Keratinocyte (primary cell): ENCODE measurements at regions not wholly inside any gene's neighbourhood (a gene's known extent, or its start where the extent isn't known, plus 50 kb on each side); places are given as distances from the start of the nearest gene placed in this dataset.

Source experiments
- DNase-seq: peaks from one replicate; pipeline ENCODE4 v3.0.0-alpha.2; 2011; ENCODE audit warnings: low read depth, missing footprints, low spot score
- FAIRE-seq: peaks from 2 replicates; lab custom pipeline; 2011; peaks lifted over from hg19 to GRCh38; lab: Jason Lieb, UNC
- H2AFZ ChIP-seq: 2 replicates; pipeline ENCODE4 v1.6.0; 2012; ENCODE audit warnings: low read length, control low read depth, inconsistent platforms; ENCODE audit not compliant: control insufficient read depth
- H3K27ac ChIP-seq: 2 replicates; pipeline ENCODE4 v1.5.1; 2011; ENCODE audit warnings: low read length; ENCODE audit not compliant: control insufficient read depth, insufficient read depth
- H3K27me3 ChIP-seq: 3 replicates; pipeline ENCODE4 v1.6.0; 2011; ENCODE audit warnings: low read length; ENCODE audit not compliant: control insufficient read depth, insufficient read depth; ENCODE audit errors: extremely low read depth
- H3K36me3 ChIP-seq, 2 experiments: 2 replicates in 1 of 2; 3 replicates in 1 of 2; pipeline ENCODE4 v1.5.1; 2011; ENCODE audit warnings: low read length in 2 of 2, mild to moderate bottlenecking in 1 of 2; ENCODE audit not compliant: control insufficient read depth in 2 of 2, insufficient read depth in 2 of 2; ENCODE audit errors: extremely low read depth in 1 of 2
- H3K4me1 ChIP-seq: 3 replicates; pipeline ENCODE4 v1.5.1; 2011; ENCODE audit warnings: low read length; ENCODE audit not compliant: control insufficient read depth, insufficient read depth; ENCODE audit errors: extremely low read depth
- H3K4me2 ChIP-seq: 3 replicates; pipeline ENCODE4 v1.6.0; 2011; ENCODE audit warnings: low read depth, low read length; ENCODE audit not compliant: control insufficient read depth, insufficient read depth; ENCODE audit errors: extremely low read depth
- H3K4me3 ChIP-seq, 3 experiments: fragments of 200-600 bp in 1 of 3; sonication (generic) in 1 of 3; 2 replicates in 2 of 3; 3 replicates in 1 of 3; pipeline ENCODE4 v1.5.1; 2011 to 2016; ENCODE audit warnings: low read length in 3 of 3, mild to moderate bottlenecking in 3 of 3, control low read depth in 2 of 3, inconsistent platforms in 1 of 3, low read depth in 1 of 3, mixed read lengths in 1 of 3, mixed run types in 1 of 3, moderate library complexity in 1 of 3; ENCODE audit not compliant: control insufficient read depth in 2 of 3, insufficient read depth in 2 of 3; ENCODE audit errors: extremely low read depth in 1 of 3
- H3K79me2 ChIP-seq: 2 replicates; pipeline ENCODE4 v1.6.0; 2012; ENCODE audit warnings: low read length; ENCODE audit not compliant: control insufficient read depth, insufficient read depth
- H3K9ac ChIP-seq: 3 replicates; pipeline ENCODE4 v1.6.0; 2011; ENCODE audit warnings: low read length; ENCODE audit not compliant: control insufficient read depth, insufficient read depth; ENCODE audit errors: extremely low read depth
- H3K9me1 ChIP-seq: 3 replicates; pipeline ENCODE4 v1.6.0; 2011; ENCODE audit warnings: low read length; ENCODE audit not compliant: control insufficient read depth, insufficient read depth; ENCODE audit errors: extremely low read depth
- H3K9me3 ChIP-seq: 2 replicates; pipeline ENCODE4 v1.5.1; 2012; ENCODE audit warnings: low read depth, low read length; ENCODE audit not compliant: control insufficient read depth
- H4K20me1 ChIP-seq: 3 replicates; pipeline ENCODE4 v1.6.0; 2011; ENCODE audit warnings: low read length; ENCODE audit not compliant: control insufficient read depth, insufficient read depth; ENCODE audit errors: extremely low read depth
- EZH2 ChIP-seq: IDR thresholded peaks from one replicate; pipeline ENCODE4 v1.6.1; 2012; ENCODE audit warnings: inconsistent platforms, mild to moderate bottlenecking, low read length, moderate library complexity
- dilution Hi-C: fragments of 300-500 bp; cut with MboI; formaldehyde crosslinking; loops from one replicate; pipeline ENCODE4 v1.7.0; 2020; ENCODE audit warnings: low sequenced_read_pairs; ENCODE audit not compliant: extremely low pct_ligation_motif_present
- TF ChIP-seq, protein P1 (sequence below), 3 experiments: IDR thresholded peaks in 1 of 3; conservative IDR thresholded peaks in 1 of 3; optimal IDR thresholded peaks in 1 of 3; 2 replicates in 2 of 3; 3 replicates in 1 of 3; pipeline versions ENCODE3 to v1.5.1; 2011; ENCODE audit warnings: low read length in 3 of 3, mild to moderate bottlenecking in 3 of 3, moderate library complexity in 2 of 3, control low read depth in 1 of 3, inconsistent platforms in 1 of 3; ENCODE audit not compliant: insufficient read depth in 2 of 3; ENCODE audit errors: extremely low read depth in 1 of 3

- dilution Hi-C loops: no loop called here
- Histone ChIP-seq H3K36me3 (no peaks in the 10 kb centered on the region), H3K9me1 (no peaks in the 10 kb centered on the region), H3K4me3 (no peak overlapping the region), H3K27me3 (no peaks in the 10 kb centered on the region), H3K27ac (no peak overlapping the region), H3K79me2 (no peaks in the 10 kb centered on the region), H3K9ac (no peak overlapping the region), H3K4me2 (no peak overlapping the region), H3K9me3 (no peaks in the 10 kb centered on the region), H4K20me1 (no peaks in the 10 kb centered on the region), H2AFZ (no peak overlapping the region), H3K4me1 (no peaks in the 10 kb centered on the region)
- no peak for FAIRE-seq
- TF ChIP-seq, protein P1, sequence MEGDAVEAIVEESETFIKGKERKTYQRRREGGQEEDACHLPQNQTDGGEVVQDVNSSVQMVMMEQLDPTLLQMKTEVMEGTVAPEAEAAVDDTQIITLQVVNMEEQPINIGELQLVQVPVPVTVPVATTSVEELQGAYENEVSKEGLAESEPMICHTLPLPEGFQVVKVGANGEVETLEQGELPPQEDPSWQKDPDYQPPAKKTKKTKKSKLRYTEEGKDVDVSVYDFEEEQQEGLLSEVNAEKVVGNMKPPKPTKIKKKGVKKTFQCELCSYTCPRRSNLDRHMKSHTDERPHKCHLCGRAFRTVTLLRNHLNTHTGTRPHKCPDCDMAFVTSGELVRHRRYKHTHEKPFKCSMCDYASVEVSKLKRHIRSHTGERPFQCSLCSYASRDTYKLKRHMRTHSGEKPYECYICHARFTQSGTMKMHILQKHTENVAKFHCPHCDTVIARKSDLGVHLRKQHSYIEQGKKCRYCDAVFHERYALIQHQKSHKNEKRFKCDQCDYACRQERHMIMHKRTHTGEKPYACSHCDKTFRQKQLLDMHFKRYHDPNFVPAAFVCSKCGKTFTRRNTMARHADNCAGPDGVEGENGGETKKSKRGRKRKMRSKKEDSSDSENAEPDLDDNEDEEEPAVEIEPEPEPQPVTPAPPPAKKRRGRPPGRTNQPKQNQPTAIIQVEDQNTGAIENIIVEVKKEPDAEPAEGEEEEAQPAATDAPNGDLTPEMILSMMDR (optimal IDR thresholded peaks at IDR 0.05 in 1 of 3, IDR thresholded peaks at IDR 0.05 in 1 of 3, conservative IDR thresholded peaks at IDR 0.05 in 1 of 3; ENCODE audit: extremely low read depth in 1 of 3, insufficient read depth in 2 of 3, low read length in 3 of 3): no peak
- TF ChIP-seq EZH2: no peak
- DNase-seq: no peak
These were observed 265.3 kb upstream of the STARD13 start for GRCh38 chr13:33550885-33551284.

- Histone ChIP-seq H2AFZ (no peak overlapping the region), H3K4me1 (no peaks in the 10 kb centered on the region), H3K36me3 (no peaks in the 10 kb centered on the region), H3K79me2 (no peaks in the 10 kb centered on the region), H3K9me3 (no peaks in the 10 kb centered on the region), H4K20me1 (no peaks in the 10 kb centered on the region), H3K9ac (no peak overlapping the region), H3K9me1 (no peaks in the 10 kb centered on the region), H3K27me3 (no peaks in the 10 kb centered on the region), H3K4me2 (no peak overlapping the region), H3K4me3 (no peak overlapping the region), H3K27ac (no peak overlapping the region)
- dilution Hi-C loops: no loop called here
- no peak for DNase-seq
- TF ChIP-seq EZH2: no peak
- TF ChIP-seq, protein P1 (optimal IDR thresholded peaks at IDR 0.05 in 1 of 3, IDR thresholded peaks at IDR 0.05 in 1 of 3, conservative IDR thresholded peaks at IDR 0.05 in 1 of 3; ENCODE audit: extremely low read depth in 1 of 3, insufficient read depth in 2 of 3, low read length in 3 of 3): no peak
- no peak for FAIRE-seq
These were observed 262.8 kb upstream of the RFC3 start for GRCh38 chr13:33554919-33555791.
